H1 (cell line): ENCODE measurements at regions not wholly inside any gene's neighbourhood (a gene's known extent, or its start where the extent isn't known, plus 50 kb on each side); places are given as distances from the start of the nearest gene placed in this dataset.

ENCODE experiments used
- CTCF ChIA-PET: fragments of 300-600 bp; sonication (Branson Sonifier 250); formaldehyde crosslinking; loops from one replicate; lab custom pipeline; 2021; ENCODE audit not compliant: partially characterized antibody; lab: Charles Lee
- POLR2A ChIA-PET: fragments of 300-600 bp; sonication (Branson Sonifier 250); formaldehyde crosslinking; loops from one replicate; lab custom pipeline; 2021; ENCODE audit warnings: inconsistent platforms; ENCODE audit not compliant: partially characterized antibody; lab: Charles Lee
- DNase-seq, 2 experiments: peaks; one replicate each; pipeline versions ENCODE4 v3.0.0 to v3.0.0-alpha.2; 2010 to 2022; ENCODE audit warnings: low spot score in 2 of 2, low read depth in 1 of 2, mixed read lengths in 1 of 2
- FAIRE-seq: peaks from 2 replicates; lab custom pipeline; 2011; peaks lifted over from hg19 to GRCh38; lab: Jason Lieb, UNC
- H2AFZ ChIP-seq: 2 replicates; pipeline ENCODE4 v1.8.1; 2012; ENCODE audit warnings: low read length, inconsistent platforms
- H2AK5ac ChIP-seq: 2 replicates; pipeline ENCODE4 v1.6.1; 2013; ENCODE audit warnings: low read depth, low read length
- H2BK120ac ChIP-seq: replicated peaks from 2 replicates; pipeline ENCODE3; 2013; ENCODE audit warnings: low read depth, low read length, inconsistent platforms
- H2BK12ac ChIP-seq: 2 replicates; pipeline ENCODE4 v1.6.1; 2013; ENCODE audit warnings: low read depth, low read length
- H2BK15ac ChIP-seq: 2 replicates; pipeline ENCODE4 v1.6.1; 2013; ENCODE audit warnings: low read length
- H2BK20ac ChIP-seq: 2 replicates; pipeline ENCODE4 v1.6.1; 2013; ENCODE audit warnings: low read length
- H2BK5ac ChIP-seq: 2 replicates; pipeline ENCODE4 v1.6.1; 2013; ENCODE audit warnings: low read depth, low read length
- H3K14ac ChIP-seq: 2 replicates; pipeline ENCODE4 v1.6.1; 2013; ENCODE audit warnings: inconsistent platforms; ENCODE audit not compliant: insufficient read length
- H3K18ac ChIP-seq: 2 replicates; pipeline ENCODE4 v1.6.1; 2013; ENCODE audit warnings: low read length; ENCODE audit errors: extremely low read depth
- H3K23ac ChIP-seq: 2 replicates; pipeline ENCODE4 v1.6.1; 2013; ENCODE audit warnings: inconsistent platforms; ENCODE audit not compliant: insufficient read length
- H3K23me2 ChIP-seq: 2 replicates; pipeline ENCODE4 v1.6.1; 2013; ENCODE audit warnings: low read depth, low read length
- H3K27ac ChIP-seq: 2 replicates; pipeline ENCODE4 v1.6.1; 2011; ENCODE audit warnings: low read depth, low read length, inconsistent platforms
- H3K27me3 ChIP-seq, 4 experiments: replicated peaks in 1 of 4; 1 replicate in 1 of 4; 2 replicates in 3 of 4; pipeline versions ENCODE4 v1.6.1 to v1.8.1; 2011 to 2013; ENCODE audit warnings: low read length in 3 of 4, mild to moderate bottlenecking in 3 of 4, inconsistent platforms in 2 of 4, mixed read lengths in 2 of 4, moderate library complexity in 1 of 4; ENCODE audit not compliant: control insufficient read depth in 3 of 4, insufficient read depth in 3 of 4; ENCODE audit errors: extremely low read depth in 1 of 4
- H3K36me3 ChIP-seq, 4 experiments: 2 replicates each; pipeline versions ENCODE4 v1.6.1 to v1.8.1; 2011 to 2013; ENCODE audit warnings: mild to moderate bottlenecking in 4 of 4, low read length in 3 of 4, moderate library complexity in 2 of 4, control low read depth in 1 of 4, inconsistent platforms in 1 of 4; ENCODE audit not compliant: insufficient read depth in 4 of 4, control insufficient read depth in 2 of 4
- H3K4ac ChIP-seq: replicated peaks from 2 replicates; pipeline ENCODE3; 2013; ENCODE audit warnings: low read length, low read depth, mixed read lengths, inconsistent platforms; ENCODE audit not compliant: insufficient read length
- H3K4me1 ChIP-seq, 4 experiments: replicated peaks in 1 of 4; 1 replicate in 1 of 4; 2 replicates in 3 of 4; pipeline versions ENCODE4 v1.6.1 to v1.8.1; 2011 to 2013; ENCODE audit warnings: low read length in 3 of 4, inconsistent platforms in 2 of 4, mixed read lengths in 1 of 4; ENCODE audit not compliant: insufficient read depth in 4 of 4, control insufficient read depth in 3 of 4
- H3K4me2 ChIP-seq, 2 experiments: 2 replicates each; pipeline versions ENCODE4 v1.6.1 to v1.8.1; 2011 to 2013; ENCODE audit warnings: low read depth in 2 of 2, low read length in 2 of 2, control low read depth in 1 of 2, inconsistent platforms in 1 of 2, mild to moderate bottlenecking in 1 of 2; ENCODE audit not compliant: insufficient read depth in 1 of 2
- H3K4me3 ChIP-seq, 4 experiments: fragments of 200-600, 300-600 bp in 1 of 4; sonication (generic), shearing (Covaris generic), sonication (Bioruptor Twin) in 1 of 4; 2 replicates each; pipeline versions ENCODE4 v1.5.1 to v1.8.1; 2011 to 2016; ENCODE audit warnings: low read length in 4 of 4, low read depth in 3 of 4, control low read depth in 2 of 4, inconsistent platforms in 2 of 4, mild to moderate bottlenecking in 2 of 4, mixed read lengths in 1 of 4, moderate library complexity in 1 of 4; ENCODE audit not compliant: insufficient read depth in 2 of 4; ENCODE audit errors: extremely low read depth in 1 of 4
- H3K56ac ChIP-seq: replicated peaks from 2 replicates; pipeline ENCODE3; 2013; ENCODE audit warnings: low read depth, mild to moderate bottlenecking, mixed read lengths, low read length, inconsistent platforms; ENCODE audit not compliant: insufficient read length
- H3K79me1 ChIP-seq: 2 replicates; pipeline ENCODE4 v1.6.1; 2013; ENCODE audit warnings: low read depth, low read length, control low read depth
- H3K79me2 ChIP-seq, 2 experiments: 2 replicates each; pipeline versions ENCODE4 v1.6.1 to v1.8.1; 2012 to 2013; ENCODE audit warnings: low read length in 2 of 2, mild to moderate bottlenecking in 2 of 2, inconsistent platforms in 1 of 2; ENCODE audit not compliant: insufficient read depth in 2 of 2, control insufficient read depth in 1 of 2
- H3K9ac ChIP-seq, 4 experiments: replicated peaks in 1 of 4; 1 replicate in 1 of 4; 2 replicates in 3 of 4; pipeline versions ENCODE4 v1.6.1 to v1.8.1; 2011 to 2013; ENCODE audit warnings: low read depth in 3 of 4, low read length in 3 of 4, control low read depth in 2 of 4, mild to moderate bottlenecking in 2 of 4, moderate library complexity in 2 of 4, inconsistent platforms in 1 of 4; ENCODE audit errors: extremely low read depth in 1 of 4
- H3K9me3 ChIP-seq, 2 experiments: 2 replicates each; pipeline versions ENCODE4 v1.6.1 to v1.8.1; 2012 to 2013; ENCODE audit warnings: mild to moderate bottlenecking in 2 of 2, moderate library complexity in 2 of 2, control low read depth in 1 of 2, inconsistent platforms in 1 of 2, low read depth in 1 of 2, low read length in 1 of 2, mixed read lengths in 1 of 2; ENCODE audit not compliant: insufficient read depth in 2 of 2
- H4K20me1 ChIP-seq, 2 experiments: replicated peaks in 1 of 2; 2 replicates each; pipeline versions ENCODE3 to v1.8.1; 2011 to 2013; ENCODE audit warnings: inconsistent platforms in 2 of 2, low read length in 2 of 2, mild to moderate bottlenecking in 1 of 2; ENCODE audit not compliant: insufficient read depth in 2 of 2, control insufficient read depth in 1 of 2
- H4K5ac ChIP-seq: 2 replicates; pipeline ENCODE4 v1.6.1; 2013; ENCODE audit warnings: low read length, low read depth, mixed read lengths, inconsistent platforms; ENCODE audit not compliant: insufficient read length
- H4K8ac ChIP-seq: 2 replicates; pipeline ENCODE4 v1.8.0; 2013; ENCODE audit warnings: mild to moderate bottlenecking, moderate library complexity, low read length, inconsistent platforms; ENCODE audit not compliant: insufficient read depth; ENCODE audit errors: extremely low read depth
- H4K91ac ChIP-seq: replicated peaks from 2 replicates; pipeline ENCODE3; 2013; ENCODE audit warnings: low read length, mixed read lengths, inconsistent platforms; ENCODE audit not compliant: insufficient read length
- FOSL1 ChIP-seq: IDR thresholded peaks from 2 replicates; pipeline ENCODE4 v1.6.1; 2011; ENCODE audit warnings: mild to moderate bottlenecking, low read depth, low read length, moderate library complexity; ENCODE audit not compliant: insufficient read depth
- HDAC2 ChIP-seq, 2 experiments: fragments of 300-600 bp in 1 of 2; sonication (generic) in 1 of 2; IDR thresholded peaks; 2 replicates each; pipeline ENCODE4 v1.6.1; 2011 to 2012; ENCODE audit warnings: low read depth in 2 of 2, low read length in 2 of 2, mild to moderate bottlenecking in 2 of 2, moderate library complexity in 2 of 2, borderline replicate concordance in 1 of 2, inconsistent platforms in 1 of 2
- KDM1A ChIP-seq: fragments of 200-600, 300-600 bp; sonication (generic); IDR thresholded peaks from 2 replicates; pipeline ENCODE4 v1.7.1; 2016; ENCODE audit warnings: mild to moderate bottlenecking, low read length, borderline replicate concordance
- KDM5A ChIP-seq: fragments of 200-600 bp; IDR thresholded peaks from 2 replicates; pipeline ENCODE4 v1.7.1; 2012; ENCODE audit warnings: mild to moderate bottlenecking, low read length, inconsistent platforms, mixed read lengths
- SIN3A ChIP-seq, 2 experiments: IDR thresholded peaks in 1 of 2; conservative IDR thresholded peaks in 1 of 2; 2 replicates each; pipeline ENCODE4 v1.6.1; 2011 to 2012; ENCODE audit warnings: low read length in 2 of 2, improper control_type of control experiment in 1 of 2, low read depth in 1 of 2, mild to moderate bottlenecking in 1 of 2
- SP1 ChIP-seq: IDR thresholded peaks from 2 replicates; pipeline ENCODE4 v1.6.1; 2011; ENCODE audit warnings: low read depth, low read length
- SP2 ChIP-seq: IDR thresholded peaks from 2 replicates; pipeline ENCODE4 v1.6.1; 2012; ENCODE audit warnings: mild to moderate bottlenecking, low read length, inconsistent platforms

- Histone ChIP-seq H3K18ac (no peak overlapping the region), H2BK12ac (no peak overlapping the region), H3K79me2 (no peaks in the 10 kb centered on the region), H2AK5ac (no peak overlapping the region), H2BK120ac (no peak overlapping the region), H3K4me2 (no peak overlapping the region), H2AFZ (no peak overlapping the region), H3K4me1 (no peaks in the 10 kb centered on the region), H2BK5ac (no peak overlapping the region), H3K4me3 (no peak overlapping the region), H4K5ac (no peak overlapping the region), H3K27me3 (no peaks in the 10 kb centered on the region; a peak in 1 of 7 replicates), H3K36me3 (no peaks in the 10 kb centered on the region), H2BK20ac (no peak overlapping the region), H2BK15ac (no peak overlapping the region), H4K20me1 (no peaks in the 10 kb centered on the region), H3K9ac (no peak overlapping the region), H3K9me3 (peaks cover 3% of the 10 kb centered on the region in 2 experiments; a peak in 1 of 4 replicates), H4K91ac (no peak overlapping the region), H3K79me1 (no peaks in the 10 kb centered on the region), H4K8ac (no peak overlapping the region), H3K23me2 (no peaks in the 10 kb centered on the region), H3K23ac (no peak overlapping the region), H3K56ac (no peak overlapping the region), H3K14ac (no peak overlapping the region), H3K27ac (no peak overlapping the region), H3K4ac (no peak overlapping the region)
- DNase-seq (no peak), FAIRE-seq (no peak)
- CTCF ChIA-PET, result interaction anchor here (0.6 to 1.7 kb wide), 2 partner anchors 36 to 1739 kb away, joined by 3 read pairs; no protein-coding TSS in a partner anchor
- POLR2A ChIA-PET, result interaction anchor here (1.2 kb wide), 1 partner anchor 14 kb away, joined by 3 read pairs; no protein-coding TSS in a partner anchor
- TF ChIP-seq KDM5A (no peak), SIN3A (conservative IDR thresholded peaks at IDR 0.05 in 1 of 2, IDR thresholded peaks at IDR 0.05 in 1 of 2; ENCODE audit: low read depth in 1 of 2, low read length in 2 of 2) (no peak), SP2 (no peak), SP1 (no peak), KDM1A (no peak), FOSL1 (no peak), HDAC2 (IDR thresholded peaks at IDR 0.05; ENCODE audit: borderline replicate concordance in 1 of 2, low read depth in 2 of 2, low read length in 2 of 2) (no peak)
These were observed 269.8 kb upstream of the KAZN start for GRCh38 chr1:14328685-14329084.
